Gastroesophageal sphincter (tissue), 3 donors: ENCODE measurements at regions not wholly inside any gene's neighbourhood (a gene's known extent, or its start where the extent isn't known, plus 50 kb on each side); places are given as distances from the start of the nearest gene placed in this dataset.

Experiments used
- CTCF ChIP-seq, 4 experiments: fragments of 200-600 bp in 2 of 4; fragments of 450-650 bp in 2 of 4; sonication (generic) in 1 of 4; IDR thresholded peaks; one replicate each; pipeline ENCODE4 v1.5.1; 2017 to 2019; ENCODE audit warnings: antibody characterized with exemption in 4 of 4, mild to moderate bottlenecking in 2 of 4, moderate library complexity in 2 of 4
- EP300 ChIP-seq: sonication (generic); formaldehyde crosslinking; IDR thresholded peaks from one replicate; pipeline ENCODE4 v1.6.1; 2017; ENCODE audit warnings: antibody characterized with exemption, mild to moderate bottlenecking
- POLR2A ChIP-seq, 2 donors: fragments of 450-650 bp; IDR thresholded peaks; one replicate each; pipeline ENCODE4 v1.6.1; 2017; ENCODE audit warnings: antibody characterized with exemption in 2 of 2, mild to moderate bottlenecking in 2 of 2, moderate library complexity in 1 of 2
- POLR2AphosphoS5 ChIP-seq: sonication (generic); formaldehyde crosslinking; IDR thresholded peaks from one replicate; pipeline ENCODE4 v1.6.1; 2017; ENCODE audit warnings: antibody characterized with exemption

GRCh38 chr16:86993426-86994110 lies 323.6 kb downstream of the C16orf95 start:
- TF ChIP-seq POLR2A (IDR thresholded peaks at IDR 0.05) (no peak), CTCF (IDR thresholded peaks at IDR 0.05) (no peak), EP300 (no peak), POLR2AphosphoS5 (no peak)
